ENCODE measurements at regions not wholly inside any gene's neighbourhood (a gene's known extent, or its start where the extent isn't known, plus 50 kb on each side); places are given as distances from the start of the nearest gene placed in this dataset.
"Not testable (repeated sequence)": the region's sequence is repeated elsewhere in the genome, so short reads cannot be mapped to it uniquely, and the experiment has no call there.

- peak; percentile 75 for DNase-seq (ENCODE audit: low spot score)
These were observed 155.9 kb upstream of the KLF12 start for GRCh38 chr13:74289861-74290773.

- DNase-seq (ENCODE audit: low spot score): no peak
These were observed 154.9 kb upstream of the KLF12 start for GRCh38 chr13:74289107-74289506.

- peak; percentile 50 for DNase-seq (ENCODE audit: low spot score)
These were observed 154.2 kb upstream of the KLF12 start for GRCh38 chr13:74288361-74288911.

DNA sequence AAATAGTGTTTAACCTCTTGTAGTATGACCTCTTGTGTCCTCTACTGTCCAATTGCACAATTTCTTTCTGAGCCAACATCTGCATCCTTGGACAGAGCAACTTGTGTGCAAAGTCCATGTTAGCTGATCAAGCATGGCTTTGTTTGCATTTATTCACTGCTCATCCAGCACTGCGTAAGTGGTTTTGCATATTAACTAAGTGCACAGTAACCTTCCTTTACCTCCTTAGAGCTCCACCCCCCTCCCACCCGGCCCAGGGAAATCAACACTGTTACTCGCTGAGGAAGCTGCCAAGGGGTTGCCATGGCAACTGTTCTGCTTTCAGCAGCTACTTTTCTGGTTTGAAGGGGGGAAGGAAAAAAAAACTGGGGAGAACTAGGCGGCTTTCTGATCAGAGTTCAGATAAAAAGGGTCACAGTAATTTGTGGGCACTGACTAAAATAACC lies 153.5 kb upstream of the KLF12 start:
- peak; percentile 38 for DNase-seq (ENCODE audit: low spot score)

DNA sequence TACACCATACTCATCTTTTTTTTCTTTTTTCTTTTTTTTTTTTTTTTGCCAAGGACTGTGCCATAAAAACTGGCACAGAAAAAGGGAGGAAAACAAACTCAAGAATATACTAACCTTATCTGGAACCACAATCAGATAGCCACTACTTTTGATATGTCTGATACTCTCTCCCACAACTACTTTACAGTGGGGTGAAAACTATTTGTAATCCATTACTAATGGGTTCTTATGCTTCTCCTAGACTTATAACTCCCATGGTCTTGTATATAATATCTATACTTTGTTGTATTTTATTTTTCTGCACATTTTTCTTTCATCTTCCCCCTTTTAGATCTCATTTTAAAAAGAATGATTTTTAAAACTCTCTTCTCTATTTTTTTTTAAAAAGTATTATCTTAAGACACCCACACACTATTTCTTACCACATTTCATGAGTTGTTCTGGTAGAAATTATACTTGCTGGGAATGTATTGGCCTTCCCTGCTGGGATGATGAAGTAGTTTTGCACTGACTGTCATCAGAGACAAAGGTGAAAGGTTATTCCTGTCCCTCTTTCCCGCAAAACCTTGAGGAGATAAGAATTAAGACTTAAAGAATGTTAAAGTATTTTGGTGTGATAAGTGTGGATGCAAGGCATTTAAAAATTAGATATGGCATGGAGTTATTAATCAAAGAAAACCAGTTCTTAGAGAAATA lies 146.7 kb upstream of the KLF12 start:
- no peak for DNase-seq (ENCODE audit: low spot score)

DNA sequence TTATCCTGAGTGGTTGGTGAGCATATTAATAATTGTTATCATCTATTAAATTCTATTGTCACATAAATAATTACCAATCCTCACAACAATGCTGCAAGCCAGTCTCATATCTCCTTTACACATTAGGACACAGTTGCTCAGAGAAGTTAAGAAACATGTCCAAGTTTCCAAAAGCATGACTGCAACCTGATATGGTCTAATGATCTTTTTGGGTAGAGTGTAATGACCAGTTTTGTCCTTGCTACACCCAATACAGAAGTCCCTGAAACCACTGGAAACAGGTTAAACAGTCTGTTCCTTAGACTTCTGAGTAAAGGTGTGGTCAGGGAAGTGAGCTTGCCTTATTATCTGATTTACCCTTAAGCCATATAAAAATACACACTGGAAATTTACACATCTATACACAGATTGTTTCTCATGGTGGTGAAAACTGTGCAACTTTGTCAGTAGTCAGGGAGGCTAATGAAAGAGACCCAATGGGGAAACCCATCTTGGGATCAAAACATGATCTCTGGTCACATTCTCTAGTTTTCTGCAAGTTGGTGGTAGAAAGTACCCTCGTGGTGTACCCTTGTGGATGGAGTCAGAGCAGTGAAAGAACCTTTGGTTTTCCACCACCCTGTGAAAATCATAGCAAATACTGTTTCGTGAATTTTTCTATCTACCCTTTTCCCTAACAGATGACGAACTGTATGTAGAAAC lies 146.0 kb upstream of the KLF12 start:
- no peak for DNase-seq (ENCODE audit: low spot score)

GRCh38 chr13:74278901-74279300 lies 144.7 kb upstream of the KLF12 start:
- DNase-seq (ENCODE audit: low spot score): no peak

DNA sequence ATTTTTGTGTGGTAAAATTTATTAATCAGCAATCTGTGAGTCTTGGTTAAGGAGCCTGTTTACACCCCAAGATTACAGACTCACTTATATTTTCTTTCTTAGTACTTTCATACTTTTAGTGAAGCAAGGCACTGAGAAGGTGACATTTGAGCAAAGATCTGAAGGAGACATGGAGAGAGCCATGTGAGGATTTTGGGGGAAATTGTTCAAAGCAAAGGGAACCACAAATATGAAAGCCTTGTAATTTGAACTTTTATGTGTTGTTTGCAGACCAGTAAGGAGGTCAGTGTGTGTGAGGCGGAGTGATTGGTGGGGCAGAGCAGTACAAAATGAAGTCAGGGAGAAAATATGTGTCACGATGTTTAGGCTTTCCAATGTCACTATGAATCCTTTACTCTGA lies 140.7 kb upstream of the KLF12 start:
- DNase-seq (ENCODE audit: low spot score): no peak

GRCh38 chr13:74273581-74273980 lies 139.4 kb upstream of the KLF12 start:
- no peak for DNase-seq (ENCODE audit: low spot score)

GRCh38 chr13:74272826-74273225 lies 138.6 kb upstream of the KLF12 start:
- DNase-seq (ENCODE audit: low spot score): no peak

DNA sequence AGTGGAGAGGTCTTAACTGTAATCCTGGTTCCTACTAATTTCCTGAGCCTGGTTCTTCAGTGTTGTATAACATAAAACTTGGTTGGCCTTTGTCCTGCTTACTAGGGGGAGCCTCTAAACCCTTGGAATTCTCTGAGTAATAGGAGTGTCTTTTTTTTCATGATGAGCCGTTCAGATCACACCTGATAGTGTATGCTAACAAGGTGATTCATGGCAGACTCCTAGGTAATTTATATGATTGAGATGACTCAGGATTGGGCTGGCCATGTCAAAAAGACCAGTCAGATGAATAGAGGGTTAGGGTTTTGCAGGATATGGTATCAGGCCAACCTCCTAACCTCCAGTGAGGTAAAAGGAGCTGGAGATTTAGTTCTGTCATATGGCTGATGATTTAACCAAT lies 135.8 kb upstream of the KLF12 start:
- DNase-seq (ENCODE audit: low spot score): no peak

DNA sequence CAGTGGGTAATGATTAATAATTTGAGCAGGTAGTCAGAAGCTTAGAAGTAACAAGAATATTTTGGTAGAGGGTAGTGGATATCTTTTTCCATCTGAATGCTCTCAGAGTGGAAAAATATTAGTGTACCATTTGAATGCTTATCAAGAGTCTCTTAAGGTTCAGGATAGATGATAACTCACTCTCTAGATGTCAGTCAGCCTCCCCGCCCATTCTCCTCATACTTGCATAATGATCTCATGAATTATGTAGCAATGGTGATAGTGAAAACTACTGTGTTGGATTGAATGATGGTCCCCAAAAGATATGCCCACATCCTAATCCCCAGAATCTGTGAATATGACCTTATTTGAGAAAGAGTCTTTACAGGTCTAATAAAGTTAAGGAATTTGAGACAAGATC lies 132.7 kb upstream of the KLF12 start:
- DNase-seq (ENCODE audit: low spot score): no peak

- no peak for DNase-seq (ENCODE audit: low spot score)
These were observed 132.1 kb upstream of the KLF12 start for GRCh38 chr13:74266309-74266708.

GRCh38 chr13:74264333-74264732 lies 130.1 kb upstream of the KLF12 start:
- DNase-seq (ENCODE audit: low spot score): no peak

DNA sequence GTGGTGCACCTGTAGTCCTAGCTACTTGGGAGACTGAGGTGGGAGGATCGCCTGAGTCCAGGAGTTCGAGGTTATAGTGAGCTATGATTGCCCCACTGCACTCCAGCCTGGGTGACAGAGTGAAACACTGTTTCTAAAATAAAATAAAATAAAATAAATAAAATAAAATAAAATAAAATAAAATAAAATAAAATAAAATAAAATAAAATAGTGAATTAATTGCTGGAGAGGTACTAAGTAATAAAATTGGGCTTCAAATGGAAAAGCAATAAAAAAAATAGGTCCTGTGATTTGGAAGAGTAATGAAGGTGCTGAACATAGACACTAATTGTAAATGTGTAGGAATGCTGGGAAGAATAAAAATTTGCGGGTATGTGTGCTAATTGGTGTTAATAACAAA lies 126.2 kb upstream of the KLF12 start:
- not testable (repeated sequence) for DNase-seq (ENCODE audit: low spot score)

DNA sequence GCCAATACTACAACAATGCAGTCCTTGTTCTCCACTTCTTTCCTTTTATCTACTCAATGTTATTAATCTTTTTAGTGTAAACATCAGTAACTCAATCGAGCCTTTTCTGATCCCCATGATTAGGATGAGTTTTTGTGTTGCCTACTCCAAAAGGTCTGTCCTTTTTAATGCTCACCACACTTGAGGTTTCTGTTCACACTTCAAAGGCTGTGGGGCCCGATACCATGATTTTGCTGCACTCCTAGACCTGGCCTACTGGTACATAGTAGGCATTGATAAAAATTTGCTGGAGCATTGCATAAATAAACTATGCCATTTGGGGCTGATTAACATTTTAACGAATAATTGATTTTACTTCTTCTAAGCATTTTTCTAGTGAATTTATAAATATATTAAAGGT lies 125.4 kb upstream of the KLF12 start:
- peak; percentile 8 for DNase-seq (ENCODE audit: low spot score)

DNA sequence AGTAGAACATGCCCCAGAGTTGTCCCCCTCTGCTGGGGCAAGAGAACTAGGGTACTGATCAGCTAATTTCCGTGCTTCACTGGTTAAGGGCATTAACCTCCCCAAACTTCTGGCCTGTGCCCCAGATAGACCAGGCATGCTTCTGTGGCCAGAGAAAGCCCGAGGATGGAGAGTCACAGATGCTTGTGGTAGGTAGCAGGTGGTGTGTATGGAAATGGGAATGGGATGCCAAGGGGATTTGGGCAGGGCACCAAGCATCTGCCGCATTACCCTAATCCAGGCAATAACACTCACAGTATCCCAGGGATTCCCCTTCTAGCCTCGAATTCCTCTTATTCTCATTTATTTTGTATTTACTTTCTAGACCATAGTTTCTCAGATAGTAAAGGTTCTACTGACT lies 124.8 kb upstream of the KLF12 start:
- DNase-seq (ENCODE audit: low spot score): no peak

DNA sequence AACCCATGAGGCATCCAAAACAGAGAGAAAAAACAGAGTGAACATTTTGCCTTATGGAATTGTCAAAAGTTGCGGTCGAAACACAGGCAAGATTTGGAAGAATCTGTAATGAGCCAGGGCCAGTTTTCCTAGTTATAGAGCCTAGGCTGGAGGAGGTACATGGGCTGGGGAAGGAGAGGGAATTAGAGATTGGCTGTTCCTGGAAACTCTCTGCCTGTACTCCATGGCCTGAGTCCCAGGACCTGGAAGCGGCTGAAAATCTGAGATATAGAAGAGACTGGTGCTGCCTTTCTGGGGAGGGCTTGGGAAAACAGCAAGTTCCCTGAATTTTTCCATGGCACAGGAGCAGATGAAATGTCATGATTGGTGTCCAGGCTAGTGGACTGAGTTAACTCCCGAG lies 122.8 kb upstream of the KLF12 start:
- no peak for DNase-seq (ENCODE audit: low spot score)

DNA sequence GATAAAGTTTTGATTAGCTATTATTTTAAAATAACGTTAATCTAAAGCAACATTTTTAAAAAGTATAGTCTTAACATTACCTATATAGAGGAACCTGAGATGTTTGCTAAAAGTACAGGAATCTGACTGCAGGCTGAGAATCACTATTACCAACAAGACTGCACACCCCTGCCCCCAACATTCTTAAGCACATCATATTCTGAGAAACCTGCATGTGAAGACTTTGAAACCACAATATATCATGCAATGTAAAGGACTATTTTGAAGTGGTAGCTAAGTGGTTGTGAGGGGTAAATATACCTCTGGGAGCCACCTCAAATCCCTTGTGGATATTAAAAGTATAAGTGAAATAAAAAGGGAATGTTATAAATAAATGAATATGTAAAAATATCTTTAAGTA lies 119.0 kb upstream of the KLF12 start:
- no peak for DNase-seq (ENCODE audit: low spot score)

DNA sequence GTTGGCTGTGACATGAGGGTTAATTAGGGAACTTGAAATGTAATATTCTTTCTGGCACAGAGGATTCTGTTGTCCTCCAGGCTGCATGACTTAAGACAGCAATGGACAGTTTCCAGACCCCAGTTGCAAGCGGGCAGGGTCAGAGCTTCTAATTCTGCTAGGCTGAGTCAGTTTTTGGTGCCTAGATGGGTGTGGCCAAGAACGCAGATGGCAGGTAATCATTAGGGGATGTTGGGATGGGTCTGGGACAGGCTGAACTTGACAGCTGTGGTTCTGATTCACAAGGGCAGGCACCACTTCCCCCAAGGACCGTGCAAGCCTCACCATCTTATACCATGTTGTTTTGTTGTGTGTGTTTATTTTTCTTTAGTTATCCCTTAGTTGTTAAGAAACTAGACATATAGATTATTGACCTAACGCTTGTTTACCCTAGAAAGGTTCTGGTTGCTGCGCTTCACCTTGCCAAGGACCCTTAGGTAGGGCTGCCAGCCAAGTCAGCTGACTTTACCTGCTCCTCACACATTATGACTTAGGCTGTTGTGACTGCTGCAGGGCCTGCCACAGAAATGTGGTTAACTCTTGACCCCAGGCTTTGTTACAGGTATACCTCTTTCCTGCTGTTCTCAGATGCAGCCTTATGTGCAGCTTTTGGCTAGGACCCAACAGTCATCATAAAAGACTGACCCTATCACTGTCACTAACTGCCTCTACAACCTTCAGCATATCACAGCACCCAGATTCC lies 117.7 kb upstream of the KLF12 start:
- DNase-seq (ENCODE audit: low spot score): no peak

DNA sequence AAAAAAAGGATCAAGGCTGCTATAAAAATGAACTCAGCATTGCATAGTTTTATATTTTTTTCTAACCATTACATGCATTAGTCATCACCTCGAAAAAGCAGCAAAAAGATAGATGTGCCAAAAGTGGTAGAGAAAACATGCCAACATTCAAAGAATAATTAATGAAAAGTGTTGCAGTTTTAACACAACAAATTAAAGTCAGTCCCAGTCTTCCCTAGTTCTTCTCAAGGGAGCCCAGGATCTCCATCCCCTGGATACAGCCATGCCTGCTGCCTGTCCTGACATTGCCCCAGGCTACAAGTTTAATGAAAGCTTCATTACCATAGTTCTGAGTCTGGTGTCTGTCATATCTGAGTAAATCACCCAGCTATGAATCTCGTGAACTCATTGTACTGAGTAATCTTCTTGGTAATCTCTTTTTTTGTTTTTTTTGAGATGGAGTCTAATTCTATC lies 116.6 kb upstream of the KLF12 start:
- DNase-seq (ENCODE audit: low spot score): no peak

DNA sequence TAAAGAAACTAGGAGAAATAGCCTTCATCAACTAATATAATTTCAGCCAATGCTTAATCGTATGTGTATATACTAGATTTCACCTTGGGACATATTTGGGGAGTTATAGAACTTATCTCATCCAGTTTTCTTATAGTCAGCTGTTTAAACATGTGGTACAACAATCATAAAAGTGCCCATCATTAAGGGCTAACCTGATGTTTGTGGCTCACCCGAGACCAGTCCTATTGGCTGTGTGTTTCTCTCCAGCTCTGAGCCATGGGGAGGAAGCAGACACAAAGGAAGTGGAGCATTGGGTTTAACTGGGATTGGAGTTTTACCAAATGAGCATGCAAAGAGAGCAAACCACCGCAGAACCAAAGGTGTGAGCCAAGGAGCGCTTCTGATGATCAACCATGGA lies 114.3 kb upstream of the KLF12 start:
- DNase-seq (ENCODE audit: low spot score): no peak

All from SW480 (cell line).